SK-N-SH (cell line): ENCODE measurements at regions not wholly inside any gene's neighbourhood (a gene's known extent, or its start where the extent isn't known, plus 50 kb on each side); places are given as distances from the start of the nearest gene placed in this dataset.

Experiments used
- CTCF ChIA-PET: fragments of 300-600, 350-600 bp; formaldehyde crosslinking; extraction: SDS; loops from one replicate; lab custom pipeline; 2021; lab: Yijun Ruan, JAX
- POLR2A ChIA-PET: fragments of 350-600 bp; sonication (Branson Sonifier 250); formaldehyde crosslinking; extraction: SDS; loops from one replicate; lab custom pipeline; 2020; ENCODE audit warnings: antibody characterized with exemption, inconsistent platforms; lab: Yijun Ruan, JAX
- DNase-seq: peaks from one replicate; pipeline ENCODE4 v3.0.0; 2012
- H2AFZ ChIP-seq: fragments of 200-600 bp; sonication (generic); 2 replicates; pipeline ENCODE4 v1.8.1; 2016; ENCODE audit warnings: antibody characterized with exemption, mild to moderate bottlenecking, low read depth
- H3F3A ChIP-seq: fragments of 200-600 bp; sonication (generic); replicated peaks from 2 replicates; pipeline ENCODE3; 2016; ENCODE audit warnings: antibody characterized with exemption, mild to moderate bottlenecking; ENCODE audit not compliant: insufficient read depth
- H3K27ac ChIP-seq, 2 experiments: fragments of 200-500 bp in 1 of 2; fragments of 200-600 bp in 1 of 2; sonication (Bioruptor generic) in 1 of 2; sonication (generic), shearing (Covaris generic) in 1 of 2; 2 replicates each; pipeline versions ENCODE4 v1.5.1 to v1.6.1; 2014 to 2016; ENCODE audit warnings: low read depth in 2 of 2, inconsistent platforms in 1 of 2, low read length in 1 of 2, mild to moderate bottlenecking in 1 of 2, mixed read lengths in 1 of 2
- H3K27me3 ChIP-seq: fragments of 200-600 bp; sonication (generic), shearing (Covaris generic); 2 replicates; pipeline ENCODE4 v1.6.1; 2016; ENCODE audit warnings: mixed run types; ENCODE audit not compliant: insufficient read depth
- H3K36me3 ChIP-seq, 2 experiments: fragments of 200-500 bp in 1 of 2; fragments of 200-600 bp in 1 of 2; sonication (Bioruptor generic) in 1 of 2; sonication (generic) in 1 of 2; replicated peaks in 1 of 2; 2 replicates each; pipeline versions ENCODE3 to v1.5.1; 2014 to 2016; ENCODE audit warnings: low read length in 1 of 2, mild to moderate bottlenecking in 1 of 2; ENCODE audit not compliant: insufficient read depth in 2 of 2, control insufficient read depth in 1 of 2
- H3K4me1 ChIP-seq, 2 experiments: fragments of 200-500 bp in 1 of 2; fragments of 200-600 bp in 1 of 2; sonication (Bioruptor generic) in 1 of 2; sonication (generic), shearing (Covaris generic) in 1 of 2; 2 replicates each; pipeline versions ENCODE4 v1.5.1 to v1.6.1; 2014 to 2016; ENCODE audit warnings: low read depth in 1 of 2, low read length in 1 of 2, mixed run types in 1 of 2; ENCODE audit not compliant: insufficient read depth in 2 of 2, control insufficient read depth in 1 of 2
- H3K4me2 ChIP-seq: fragments of 200-600 bp; sonication (generic), shearing (Covaris generic); 2 replicates; pipeline ENCODE4 v1.6.1; 2017; ENCODE audit warnings: mixed run types
- H3K4me3 ChIP-seq, 2 experiments: fragments of 200-500 bp in 1 of 2; fragments of 200-600 bp in 1 of 2; sonication (Bioruptor generic) in 1 of 2; sonication (generic), shearing (Covaris generic) in 1 of 2; 2 replicates each; pipeline versions ENCODE4 v1.5.1 to v1.8.1; 2014 to 2016; ENCODE audit warnings: low read depth in 2 of 2, inconsistent platforms in 1 of 2, low read length in 1 of 2, mild to moderate bottlenecking in 1 of 2, mixed read lengths in 1 of 2, moderate library complexity in 1 of 2
- H3K79me2 ChIP-seq: fragments of 200-600 bp; sonication (generic); 2 replicates; pipeline ENCODE4 v1.8.1; 2017; ENCODE audit warnings: mild to moderate bottlenecking; ENCODE audit not compliant: insufficient read depth
- H3K9ac ChIP-seq: fragments of 200-600 bp; sonication (generic); 2 replicates; pipeline ENCODE4 v1.6.1; 2017; ENCODE audit warnings: mixed run types
- H3K9me2 ChIP-seq: fragments of 200-600 bp; sonication (generic); 2 replicates; pipeline ENCODE4 v1.6.1; 2017; ENCODE audit warnings: mixed run types
- H3K9me3 ChIP-seq: fragments of 200-600 bp; sonication (generic); 2 replicates; pipeline ENCODE4 v1.6.1; 2017; ENCODE audit warnings: mixed run types, mild to moderate bottlenecking, moderate library complexity
- H4K20me1 ChIP-seq: fragments of 200-600 bp; sonication (generic); 2 replicates; pipeline ENCODE4 v1.6.1; 2017; ENCODE audit warnings: mild to moderate bottlenecking, mixed run types; ENCODE audit not compliant: insufficient read depth
- EZH2phosphoT487 ChIP-seq: fragments of 200-600 bp; sonication (generic); IDR thresholded peaks from 2 replicates; pipeline ENCODE4 v1.6.1; 2017; ENCODE audit warnings: low read depth, mixed run types, mild to moderate bottlenecking, antibody characterized with exemption, moderate library complexity, borderline replicate concordance
- FOXJ3 ChIP-seq: sonication (generic); formaldehyde crosslinking; IDR thresholded peaks from 2 replicates; pipeline ENCODE4 v1.5.1; 2020; ENCODE audit warnings: mild to moderate bottlenecking, missing genetic modification reagents
- GATA2 ChIP-seq: sonication (generic); formaldehyde crosslinking; IDR thresholded peaks from 2 replicates; pipeline ENCODE4 v1.5.0; 2020; ENCODE audit warnings: mild to moderate bottlenecking, missing genetic modification reagents
- MEF2A ChIP-seq: IDR thresholded peaks from 2 replicates; pipeline ENCODE4 v1.4.0; 2012; ENCODE audit warnings: low read depth, borderline replicate concordance
- MXI1 ChIP-seq: IDR thresholded peaks from 2 replicates; pipeline ENCODE4 v1.6.1; 2012; ENCODE audit warnings: mild to moderate bottlenecking, low read depth, low read length, improper control_type of control experiment
- NRF1 ChIP-seq: IDR thresholded peaks from 2 replicates; pipeline ENCODE4 v1.6.1; 2012; ENCODE audit warnings: low read depth, mild to moderate bottlenecking, low read length
- RFX5 ChIP-seq: IDR thresholded peaks from 2 replicates; pipeline ENCODE4 v1.6.1; 2012; ENCODE audit warnings: mild to moderate bottlenecking, improper control_type of control experiment, low read length
- RXRA ChIP-seq: IDR thresholded peaks from 2 replicates; pipeline ENCODE4 v1.4.0; 2012; ENCODE audit warnings: low read depth, mild to moderate bottlenecking, borderline replicate concordance
- SIN3A ChIP-seq: IDR thresholded peaks from 2 replicates; pipeline ENCODE4 v1.6.1; 2012; ENCODE audit warnings: low read depth, mild to moderate bottlenecking, low read length, moderate library complexity, borderline replicate concordance
- YY1 ChIP-seq: IDR thresholded peaks from 2 replicates; pipeline ENCODE4 v1.4.0; 2012; ENCODE audit warnings: low read depth, mild to moderate bottlenecking
- WGBS: methylation state at CpG from one replicate; pipeline ENCODE4 v1.1.6; 2017; ENCODE audit warnings: low lambda C conversion rate; 5-methylcytosine and 5-hydroxymethylcytosine counted together
- TF ChIP-seq, protein P1 (sequence below): IDR thresholded peaks from 2 replicates; pipeline ENCODE4 v1.6.1; 2012; ENCODE audit warnings: mild to moderate bottlenecking, low read depth, low read length, moderate library complexity
- TF ChIP-seq, protein P2 (sequence below): IDR thresholded peaks from 2 replicates; pipeline ENCODE4 v1.4.0; 2012; ENCODE audit warnings: low read depth, borderline replicate concordance
- TF ChIP-seq, protein P3 (sequence below): IDR thresholded peaks from 2 replicates; pipeline ENCODE4; 2012
- TF ChIP-seq, protein P4 (sequence below): fragments of 200-600 bp; sonication (generic); IDR thresholded peaks from 2 replicates; pipeline ENCODE4 v1.6.1; 2017; ENCODE audit warnings: antibody characterized with exemption, mild to moderate bottlenecking, moderate library complexity
- TF ChIP-seq, protein P5 (sequence below): IDR thresholded peaks from 2 replicates; pipeline ENCODE4 v1.4.0; 2012; ENCODE audit warnings: low read depth
- TF ChIP-seq, protein P6 (sequence below): fragments of 150-350 bp; IDR thresholded peaks from 2 replicates; pipeline ENCODE4 v1.6.1; 2016; ENCODE audit warnings: mild to moderate bottlenecking, low read depth, low read length
- TF ChIP-seq, protein P7 (sequence below): fragments of 150-350 bp; IDR thresholded peaks from 2 replicates; pipeline ENCODE4 v1.6.1; 2017; ENCODE audit warnings: antibody characterized with exemption, low read length, low read depth, borderline replicate concordance
- TF ChIP-seq, protein P8 (sequence below): IDR thresholded peaks from 2 replicates; pipeline ENCODE4 v1.4.0; 2012; ENCODE audit warnings: low read depth, borderline replicate concordance

DNA sequence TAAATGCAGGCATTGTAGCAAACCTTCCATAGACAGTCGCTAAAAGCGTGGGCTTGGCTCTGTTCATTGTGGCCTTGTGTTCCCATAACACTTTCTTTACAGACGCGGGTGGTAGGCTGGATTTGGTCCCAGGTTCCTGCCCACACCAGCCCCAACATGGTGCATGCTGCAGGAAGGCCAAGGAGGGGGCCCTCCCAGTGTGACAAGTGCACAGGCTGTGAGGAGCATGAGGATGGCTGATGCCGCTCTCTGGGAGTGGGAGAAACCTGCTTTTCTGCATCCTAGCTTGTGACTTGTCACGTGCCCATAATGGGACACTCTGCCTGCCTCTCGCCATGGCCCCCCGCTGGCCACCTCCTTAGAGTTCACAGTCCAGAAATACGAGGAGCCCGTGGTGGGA is 161.8 kb upstream of the B3GAT1 start:
- Histone ChIP-seq H3K4me3 (no peak overlapping the region), H3K9ac (no peak overlapping the region), H3K27ac (no peak overlapping the region), H3K4me1 (peaks cover 0 to 15% of the 10 kb centered on the region in 2 experiments; a peak in 1 of 4 replicates), H3K4me2 (no peak overlapping the region), H3K9me3 (peaks cover 5% of the 10 kb centered on the region; the same call in 1 of the 2 replicates), H2AFZ (no peak overlapping the region), H3K79me2 (no peaks in the 10 kb centered on the region), H3K9me2 (no peaks in the 10 kb centered on the region), H3K36me3 (no peaks in the 10 kb centered on the region), H3K27me3 (no peaks in the 10 kb centered on the region), H3F3A (no peaks in the 10 kb centered on the region), H4K20me1 (no peaks in the 10 kb centered on the region)
- TF ChIP-seq RXRA (no peak), YY1 (no peak), EZH2phosphoT487 (no peak), SIN3A (no peak), MEF2A (no peak), NRF1 (no peak), RFX5 (no peak), MXI1 (no peak), GATA2 (CRISPR knock-in tag) (no peak), FOXJ3 (CRISPR knock-in tag) (no peak)
- TF ChIP-seq, protein P1, sequence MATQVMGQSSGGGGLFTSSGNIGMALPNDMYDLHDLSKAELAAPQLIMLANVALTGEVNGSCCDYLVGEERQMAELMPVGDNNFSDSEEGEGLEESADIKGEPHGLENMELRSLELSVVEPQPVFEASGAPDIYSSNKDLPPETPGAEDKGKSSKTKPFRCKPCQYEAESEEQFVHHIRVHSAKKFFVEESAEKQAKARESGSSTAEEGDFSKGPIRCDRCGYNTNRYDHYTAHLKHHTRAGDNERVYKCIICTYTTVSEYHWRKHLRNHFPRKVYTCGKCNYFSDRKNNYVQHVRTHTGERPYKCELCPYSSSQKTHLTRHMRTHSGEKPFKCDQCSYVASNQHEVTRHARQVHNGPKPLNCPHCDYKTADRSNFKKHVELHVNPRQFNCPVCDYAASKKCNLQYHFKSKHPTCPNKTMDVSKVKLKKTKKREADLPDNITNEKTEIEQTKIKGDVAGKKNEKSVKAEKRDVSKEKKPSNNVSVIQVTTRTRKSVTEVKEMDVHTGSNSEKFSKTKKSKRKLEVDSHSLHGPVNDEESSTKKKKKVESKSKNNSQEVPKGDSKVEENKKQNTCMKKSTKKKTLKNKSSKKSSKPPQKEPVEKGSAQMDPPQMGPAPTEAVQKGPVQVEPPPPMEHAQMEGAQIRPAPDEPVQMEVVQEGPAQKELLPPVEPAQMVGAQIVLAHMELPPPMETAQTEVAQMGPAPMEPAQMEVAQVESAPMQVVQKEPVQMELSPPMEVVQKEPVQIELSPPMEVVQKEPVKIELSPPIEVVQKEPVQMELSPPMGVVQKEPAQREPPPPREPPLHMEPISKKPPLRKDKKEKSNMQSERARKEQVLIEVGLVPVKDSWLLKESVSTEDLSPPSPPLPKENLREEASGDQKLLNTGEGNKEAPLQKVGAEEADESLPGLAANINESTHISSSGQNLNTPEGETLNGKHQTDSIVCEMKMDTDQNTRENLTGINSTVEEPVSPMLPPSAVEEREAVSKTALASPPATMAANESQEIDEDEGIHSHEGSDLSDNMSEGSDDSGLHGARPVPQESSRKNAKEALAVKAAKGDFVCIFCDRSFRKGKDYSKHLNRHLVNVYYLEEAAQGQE: no peak
- TF ChIP-seq, protein P2, sequence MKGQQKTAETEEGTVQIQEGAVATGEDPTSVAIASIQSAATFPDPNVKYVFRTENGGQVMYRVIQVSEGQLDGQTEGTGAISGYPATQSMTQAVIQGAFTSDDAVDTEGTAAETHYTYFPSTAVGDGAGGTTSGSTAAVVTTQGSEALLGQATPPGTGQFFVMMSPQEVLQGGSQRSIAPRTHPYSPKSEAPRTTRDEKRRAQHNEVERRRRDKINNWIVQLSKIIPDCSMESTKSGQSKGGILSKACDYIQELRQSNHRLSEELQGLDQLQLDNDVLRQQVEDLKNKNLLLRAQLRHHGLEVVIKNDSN: no peak
- TF ChIP-seq, protein P3, sequence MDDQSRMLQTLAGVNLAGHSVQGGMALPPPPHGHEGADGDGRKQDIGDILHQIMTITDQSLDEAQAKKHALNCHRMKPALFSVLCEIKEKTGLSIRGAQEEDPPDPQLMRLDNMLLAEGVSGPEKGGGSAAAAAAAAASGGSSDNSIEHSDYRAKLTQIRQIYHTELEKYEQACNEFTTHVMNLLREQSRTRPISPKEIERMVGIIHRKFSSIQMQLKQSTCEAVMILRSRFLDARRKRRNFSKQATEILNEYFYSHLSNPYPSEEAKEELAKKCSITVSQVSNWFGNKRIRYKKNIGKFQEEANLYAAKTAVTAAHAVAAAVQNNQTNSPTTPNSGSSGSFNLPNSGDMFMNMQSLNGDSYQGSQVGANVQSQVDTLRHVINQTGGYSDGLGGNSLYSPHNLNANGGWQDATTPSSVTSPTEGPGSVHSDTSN: no peak
- TF ChIP-seq, protein P4, sequence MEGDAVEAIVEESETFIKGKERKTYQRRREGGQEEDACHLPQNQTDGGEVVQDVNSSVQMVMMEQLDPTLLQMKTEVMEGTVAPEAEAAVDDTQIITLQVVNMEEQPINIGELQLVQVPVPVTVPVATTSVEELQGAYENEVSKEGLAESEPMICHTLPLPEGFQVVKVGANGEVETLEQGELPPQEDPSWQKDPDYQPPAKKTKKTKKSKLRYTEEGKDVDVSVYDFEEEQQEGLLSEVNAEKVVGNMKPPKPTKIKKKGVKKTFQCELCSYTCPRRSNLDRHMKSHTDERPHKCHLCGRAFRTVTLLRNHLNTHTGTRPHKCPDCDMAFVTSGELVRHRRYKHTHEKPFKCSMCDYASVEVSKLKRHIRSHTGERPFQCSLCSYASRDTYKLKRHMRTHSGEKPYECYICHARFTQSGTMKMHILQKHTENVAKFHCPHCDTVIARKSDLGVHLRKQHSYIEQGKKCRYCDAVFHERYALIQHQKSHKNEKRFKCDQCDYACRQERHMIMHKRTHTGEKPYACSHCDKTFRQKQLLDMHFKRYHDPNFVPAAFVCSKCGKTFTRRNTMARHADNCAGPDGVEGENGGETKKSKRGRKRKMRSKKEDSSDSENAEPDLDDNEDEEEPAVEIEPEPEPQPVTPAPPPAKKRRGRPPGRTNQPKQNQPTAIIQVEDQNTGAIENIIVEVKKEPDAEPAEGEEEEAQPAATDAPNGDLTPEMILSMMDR: no peak
- TF ChIP-seq, protein P5, sequence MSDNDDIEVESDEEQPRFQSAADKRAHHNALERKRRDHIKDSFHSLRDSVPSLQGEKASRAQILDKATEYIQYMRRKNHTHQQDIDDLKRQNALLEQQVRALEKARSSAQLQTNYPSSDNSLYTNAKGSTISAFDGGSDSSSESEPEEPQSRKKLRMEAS: no peak
- TF ChIP-seq, protein P6, sequence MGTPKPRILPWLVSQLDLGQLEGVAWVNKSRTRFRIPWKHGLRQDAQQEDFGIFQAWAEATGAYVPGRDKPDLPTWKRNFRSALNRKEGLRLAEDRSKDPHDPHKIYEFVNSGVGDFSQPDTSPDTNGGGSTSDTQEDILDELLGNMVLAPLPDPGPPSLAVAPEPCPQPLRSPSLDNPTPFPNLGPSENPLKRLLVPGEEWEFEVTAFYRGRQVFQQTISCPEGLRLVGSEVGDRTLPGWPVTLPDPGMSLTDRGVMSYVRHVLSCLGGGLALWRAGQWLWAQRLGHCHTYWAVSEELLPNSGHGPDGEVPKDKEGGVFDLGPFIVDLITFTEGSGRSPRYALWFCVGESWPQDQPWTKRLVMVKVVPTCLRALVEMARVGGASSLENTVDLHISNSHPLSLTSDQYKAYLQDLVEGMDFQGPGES: no peak
- TF ChIP-seq, protein P7, sequence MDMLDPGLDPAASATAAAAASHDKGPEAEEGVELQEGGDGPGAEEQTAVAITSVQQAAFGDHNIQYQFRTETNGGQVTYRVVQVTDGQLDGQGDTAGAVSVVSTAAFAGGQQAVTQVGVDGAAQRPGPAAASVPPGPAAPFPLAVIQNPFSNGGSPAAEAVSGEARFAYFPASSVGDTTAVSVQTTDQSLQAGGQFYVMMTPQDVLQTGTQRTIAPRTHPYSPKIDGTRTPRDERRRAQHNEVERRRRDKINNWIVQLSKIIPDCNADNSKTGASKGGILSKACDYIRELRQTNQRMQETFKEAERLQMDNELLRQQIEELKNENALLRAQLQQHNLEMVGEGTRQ: no peak
- TF ChIP-seq, protein P8, sequence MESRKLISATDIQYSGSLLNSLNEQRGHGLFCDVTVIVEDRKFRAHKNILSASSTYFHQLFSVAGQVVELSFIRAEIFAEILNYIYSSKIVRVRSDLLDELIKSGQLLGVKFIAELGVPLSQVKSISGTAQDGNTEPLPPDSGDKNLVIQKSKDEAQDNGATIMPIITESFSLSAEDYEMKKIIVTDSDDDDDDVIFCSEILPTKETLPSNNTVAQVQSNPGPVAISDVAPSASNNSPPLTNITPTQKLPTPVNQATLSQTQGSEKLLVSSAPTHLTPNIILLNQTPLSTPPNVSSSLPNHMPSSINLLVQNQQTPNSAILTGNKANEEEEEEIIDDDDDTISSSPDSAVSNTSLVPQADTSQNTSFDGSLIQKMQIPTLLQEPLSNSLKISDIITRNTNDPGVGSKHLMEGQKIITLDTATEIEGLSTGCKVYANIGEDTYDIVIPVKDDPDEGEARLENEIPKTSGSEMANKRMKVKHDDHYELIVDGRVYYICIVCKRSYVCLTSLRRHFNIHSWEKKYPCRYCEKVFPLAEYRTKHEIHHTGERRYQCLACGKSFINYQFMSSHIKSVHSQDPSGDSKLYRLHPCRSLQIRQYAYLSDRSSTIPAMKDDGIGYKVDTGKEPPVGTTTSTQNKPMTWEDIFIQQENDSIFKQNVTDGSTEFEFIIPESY: no peak
- ChIA-PET POLR2A (no interaction called here), CTCF (interaction anchor here (2.0 kb wide), 1 partner anchor 214 kb away, joined by 5 read pairs; no protein-coding TSS in a partner anchor)
- DNase-seq: no peak
- 21% methylated on average over 5 of the region's 10 CpGs for WGBS
